Omental fat pad (tissue), 3 donors: ENCODE measurements at regions not wholly inside any gene's neighbourhood (a gene's known extent, or its start where the extent isn't known, plus 50 kb on each side); places are given as distances from the start of the nearest gene placed in this dataset.

ENCODE experiments used
- ATAC-seq: fragments of 150-250 bp; one replicate; pipeline ENCODE4 v1.9.1; 2016; ENCODE audit warnings: mild to moderate bottlenecking, moderate library complexity; ENCODE audit not compliant: low FRiP score
- DNase-seq: peaks from one replicate; pipeline ENCODE4 v3.0.0-alpha.2; 2019; ENCODE audit warnings: low spot score
- CTCF ChIP-seq, 3 donors: fragments of 450-650 bp; IDR thresholded peaks; one replicate each; pipeline ENCODE4 v1.5.1; 2016 to 2017; ENCODE audit warnings: antibody characterized with exemption in 3 of 3, mild to moderate bottlenecking in 3 of 3, moderate library complexity in 2 of 3

DNA sequence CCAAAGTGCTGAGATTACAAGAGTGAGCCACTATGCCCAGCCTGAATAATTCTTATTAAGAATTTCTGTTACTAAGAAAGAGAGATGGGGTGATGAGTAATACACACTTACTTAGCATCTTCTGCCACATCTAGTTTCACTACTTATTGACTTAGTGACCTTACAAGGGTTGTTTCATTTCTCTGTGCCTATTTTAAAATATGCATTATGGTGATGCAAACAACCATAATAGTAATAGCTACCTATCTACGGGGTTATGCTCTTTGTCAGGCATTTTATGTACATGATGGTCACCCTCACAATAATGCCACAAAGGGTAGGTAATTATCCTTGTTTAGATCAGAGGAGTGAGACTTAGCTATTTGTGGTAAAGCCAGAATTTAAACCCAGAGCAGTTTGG, 499.0 kb upstream of the SGCD start:
- DNase-seq, result no peak
- TF ChIP-seq CTCF (IDR thresholded peaks at IDR 0.05), result no peak
- ATAC-seq, result no peak

- DNase-seq, result no peak
- no peak for ATAC-seq
- no peak for TF ChIP-seq CTCF (IDR thresholded peaks at IDR 0.05)
Measured at GRCh38 chr5:155831491-155831890, 495.5 kb upstream of the SGCD start.

DNA sequence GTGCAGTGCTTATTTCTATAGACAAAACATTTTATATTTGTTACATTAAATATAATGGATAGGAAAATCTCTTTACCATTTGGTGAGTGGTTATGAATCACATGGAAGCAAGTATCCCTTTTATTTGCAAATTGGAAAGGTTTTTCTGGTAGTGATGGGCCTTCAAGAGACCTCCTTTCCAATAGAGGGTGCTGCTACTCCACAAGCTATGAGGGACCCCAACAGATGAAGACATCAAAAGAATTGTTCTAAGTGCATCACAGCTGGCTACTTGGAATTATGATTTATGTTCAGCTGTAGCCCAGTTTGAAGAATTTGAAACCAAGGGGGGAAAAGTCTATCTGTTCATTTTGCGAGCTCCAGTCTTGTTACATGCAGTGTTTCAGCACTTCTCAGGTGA, 493.7 kb upstream of the SGCD start:
- ATAC-seq (no peak), DNase-seq (no peak)
- no peak for TF ChIP-seq CTCF (IDR thresholded peaks at IDR 0.05)

GRCh38 chr5:155834271-155834975, 492.5 kb upstream of the SGCD start:
- no peak for ATAC-seq
- no peak for DNase-seq
- no peak for TF ChIP-seq CTCF (IDR thresholded peaks at IDR 0.05)

DNA sequence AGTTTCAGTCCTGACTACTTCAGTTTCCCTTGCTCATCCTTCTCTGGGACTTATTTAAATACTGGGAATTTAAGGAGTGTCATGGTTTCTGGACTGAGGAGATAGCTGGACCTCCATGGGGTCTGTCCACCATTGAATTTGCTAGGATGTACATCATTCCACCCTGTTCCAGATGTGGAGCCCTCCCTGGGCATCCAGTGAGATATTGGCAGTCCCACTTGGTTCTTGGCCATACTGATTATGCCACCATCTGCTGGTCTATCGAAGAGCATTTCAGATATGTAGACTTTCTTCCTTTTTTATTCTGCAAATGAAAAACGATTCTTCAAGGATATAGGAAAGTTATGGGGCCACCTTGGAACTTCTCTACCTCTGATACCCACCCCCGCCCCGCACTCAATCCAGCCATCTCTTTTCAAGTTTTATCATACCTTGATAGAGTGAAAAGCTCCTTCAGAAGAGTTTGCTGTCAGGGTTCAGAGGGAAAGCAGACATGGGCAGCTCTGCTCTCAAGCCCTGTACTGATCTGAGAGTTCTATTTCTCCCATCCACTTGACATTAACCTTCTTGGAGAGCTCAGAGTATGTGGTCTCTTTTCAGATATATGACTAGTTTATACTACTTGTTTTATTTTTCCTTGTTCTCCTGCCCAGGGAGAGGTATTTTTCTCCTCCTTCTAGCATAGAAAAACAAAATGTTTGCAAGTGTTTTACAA, 490.7 kb upstream of the SGCD start:
- DNase-seq (no peak), ATAC-seq (no peak)

GRCh38 chr5:155838394-155838793, 488.6 kb upstream of the SGCD start:
- no peak for TF ChIP-seq CTCF (IDR thresholded peaks at IDR 0.05)
- no peak for DNase-seq
- ATAC-seq, result no peak

More for the DNA sequence above, 490.7 kb upstream of the SGCD start:
- TF ChIP-seq CTCF (IDR thresholded peaks at IDR 0.05), result no peak
